GM12878 (cell line): ENCODE measurements at regions not wholly inside any gene's neighbourhood (a gene's known extent, or its start where the extent isn't known, plus 50 kb on each side); places are given as distances from the start of the nearest gene placed in this dataset.

Experiments
- ATAC-seq: fragments of 200-7000 bp; cut with Tn5 transposase; 3 replicates; pipeline ENCODE4 v1.9.1; 2020; ENCODE audit warnings: mild to moderate bottlenecking, moderate library complexity
- BruUV-seq: library from RNA; stranded (reverse); fragments of 400-500 nt; replicated peaks from 2 replicates; lab custom pipeline; 2021; lab: Mats Ljungman, UMichigan
- CTCF ChIA-PET: fragments of 300-600 bp; sonication (Branson Sonifier 250); formaldehyde crosslinking; extraction: SDS; loops from one replicate; lab custom pipeline; 2021; ENCODE audit warnings: inconsistent platforms; lab: Yijun Ruan, JAX
- POLR2A ChIA-PET: fragments of 350-600 bp; formaldehyde crosslinking; extraction: SDS; loops from one replicate; lab custom pipeline; 2021; ENCODE audit warnings: inconsistent platforms; lab: Charles Lee
- RAD21 ChIA-PET: fragments of 300-600 bp; sonication (Branson Sonifier 250); formaldehyde crosslinking; loops from one replicate; lab custom pipeline; 2023; ENCODE audit warnings: antibody characterized with exemption; ENCODE audit not compliant: unreplicated experiment; lab: Charles Lee
- SMC1A ChIA-PET: fragments of 300-600 bp; sonication (Branson Sonifier 250); formaldehyde crosslinking; loops from one replicate; lab custom pipeline; 2023; ENCODE audit not compliant: unreplicated experiment, uncharacterized antibody; lab: Charles Lee
- DNase-seq: peaks from one replicate; pipeline ENCODE4 v3.0.0-alpha.2; 2011; ENCODE audit warnings: low read depth, low spot score
- FAIRE-seq: peaks from 3 replicates; lab custom pipeline; 2011; peaks lifted over from hg19 to GRCh38; lab: Jason Lieb, UNC
- H2AFZ ChIP-seq: 2 replicates; pipeline ENCODE4 v1.6.0; 2011; ENCODE audit warnings: low read depth, low read length, control low read depth; ENCODE audit not compliant: control insufficient read depth
- H3K27ac ChIP-seq: 2 replicates; pipeline ENCODE4 v1.5.1; 2011; ENCODE audit warnings: control low read depth; ENCODE audit not compliant: control insufficient read depth, insufficient read depth
- H3K27me3 ChIP-seq, 2 experiments: replicated peaks in 1 of 2; 2 replicates each; pipeline versions ENCODE4 v1.6.0 to v1.6.1; 2011; ENCODE audit warnings: low read length in 1 of 2; ENCODE audit not compliant: control insufficient read depth in 2 of 2, insufficient read depth in 2 of 2
- H3K36me3 ChIP-seq, 2 experiments: 2 replicates each; pipeline ENCODE4 v1.5.1; 2011; ENCODE audit warnings: low read length in 1 of 2; ENCODE audit not compliant: control insufficient read depth in 2 of 2, insufficient read depth in 2 of 2
- H3K4me1 ChIP-seq: 2 replicates; pipeline ENCODE4 v1.6.1; 2011; ENCODE audit warnings: mild to moderate bottlenecking, low read length, moderate library complexity, mixed read lengths; ENCODE audit not compliant: control insufficient read depth, insufficient read depth
- H3K4me2 ChIP-seq: 2 replicates; pipeline ENCODE4 v1.6.0; 2011; ENCODE audit warnings: control low read depth; ENCODE audit not compliant: control insufficient read depth, insufficient read depth
- H3K4me3 ChIP-seq: fragments of 200-600 bp; sonication (generic); 2 replicates; pipeline ENCODE4 v1.5.1; 2016
- H3K79me2 ChIP-seq: 2 replicates; pipeline ENCODE4 v1.6.0; 2011; ENCODE audit warnings: low read length; ENCODE audit not compliant: control insufficient read depth, insufficient read depth
- H3K9ac ChIP-seq: 2 replicates; pipeline ENCODE4 v1.8.0; 2011; ENCODE audit warnings: low read length, control low read depth, mixed read lengths; ENCODE audit not compliant: control insufficient read depth, insufficient read depth
- H3K9me3 ChIP-seq: replicated peaks from 3 replicates; pipeline ENCODE4 v1.5.1; 2011; ENCODE audit warnings: mild to moderate bottlenecking, low read length; ENCODE audit not compliant: control insufficient read depth, insufficient read depth
- H4K20me1 ChIP-seq: 2 replicates; pipeline ENCODE4 v1.6.0; 2011; ENCODE audit not compliant: control insufficient read depth, insufficient read depth
- BCL3 ChIP-seq: IDR thresholded peaks from 2 replicates; pipeline ENCODE4 v1.6.1; 2011; ENCODE audit warnings: borderline replicate concordance, low read depth, mild to moderate bottlenecking, moderate library complexity, low read length; ENCODE audit not compliant: insufficient read depth, poor library complexity, severe bottlenecking
- CBFB ChIP-seq: IDR thresholded peaks from 2 replicates; pipeline ENCODE4 v1.6.1; 2016; ENCODE audit warnings: antibody characterized with exemption, low read depth
- GABPA ChIP-seq: IDR thresholded peaks from 2 replicates; pipeline ENCODE4 v1.6.1; 2014; ENCODE audit warnings: antibody characterized with exemption, low read depth, mild to moderate bottlenecking, inconsistent platforms
- RBBP5 ChIP-seq: fragments of 200-600 bp; sonication (generic); conservative IDR thresholded peaks from 2 replicates; pipeline ENCODE4 v1.6.1; 2016
- SMARCA5 ChIP-seq: fragments of 450-650 bp; IDR thresholded peaks from 2 replicates; pipeline ENCODE4 v1.6.1; 2017; ENCODE audit warnings: mild to moderate bottlenecking
- SREBF2 ChIP-seq: IDR thresholded peaks from 2 replicates; pipeline ENCODE4 v1.6.1; 2012; ENCODE audit warnings: mild to moderate bottlenecking, low read length
- USF1 ChIP-seq: IDR thresholded peaks from 2 replicates; pipeline ENCODE4 v1.6.1; 2011; ENCODE audit warnings: borderline replicate concordance, low read depth, mild to moderate bottlenecking, moderate library complexity, mixed read lengths, low read length; ENCODE audit not compliant: insufficient read depth; ENCODE audit errors: extremely low read length
- ZNF24 ChIP-seq: fragments of 450-650 bp; IDR thresholded peaks from 2 replicates; pipeline ENCODE4 v1.6.1; 2017; ENCODE audit warnings: antibody characterized with exemption, mild to moderate bottlenecking
- WGBS: methylation state at CpG from one replicate; pipeline ENCODE4 v1.1.6; 2016; ENCODE audit warnings: low lambda C conversion rate; ENCODE audit not compliant: insufficient replicate concordance, insufficient coverage; ENCODE audit errors: missing lambda C conversion rate; 5-methylcytosine and 5-hydroxymethylcytosine counted together
- in situ Hi-C: fragments of 300-500 bp; cut with MboI; formaldehyde crosslinking; loops from 9 replicates; pipeline ENCODE4 v1.14.3; 2018; ENCODE audit warnings: mixed read lengths
- intact Hi-C: fragments of 100-400 bp; cut with micrococcal nuclease; formaldehyde crosslinking; loops from one replicate; pipeline ENCODE4 v1.14.2; 2022; ENCODE audit not compliant: unreplicated experiment

- TF ChIP-seq BCL3, result no peak
- TF ChIP-seq, all 136 proteins: peak for 0
Measured at GRCh38 chr2:12347066-12347493, 369.7 kb upstream of the TRIB2 start (continued).

GRCh38 chr2:12348216-12348615 is 368.5 kb upstream of the TRIB2 start:
- no peak for TF ChIP-seq SMARCA5
- no peak for TF ChIP-seq RBBP5
- TF ChIP-seq USF1, result no peak
- no peak for TF ChIP-seq CBFB
- TF ChIP-seq SREBF2, result no peak
- TF ChIP-seq GABPA, result no peak
- no peak for TF ChIP-seq ZNF24
- no peak overlapping the region for H3K9ac ChIP-seq
- no peak overlapping the region for H3K27ac ChIP-seq
- no peaks in the 10 kb centered on the region for H3K4me1 ChIP-seq
- FAIRE-seq (no peak), ATAC-seq (no peak), DNase-seq (no peak)
- H3K79me2 ChIP-seq, result no peaks in the 10 kb centered on the region
- H2AFZ ChIP-seq, result no peak overlapping the region
- ChIA-PET RAD21 (no interaction called here), SMC1A (no interaction called here), CTCF (no interaction called here), POLR2A (no interaction called here)
- no peaks in the 10 kb centered on the region for H3K27me3 ChIP-seq
- intact Hi-C loops (no loop called here), in situ Hi-C loops (no loop called here)
- no TSS peak for BruUV-seq
- no peak overlapping the region for H3K4me3 ChIP-seq
- 36% methylated on average over 3 of the region's 3 CpGs for WGBS
- no peaks in the 10 kb centered on the region for H3K9me3 ChIP-seq
- no peak overlapping the region for H3K4me2 ChIP-seq
- H4K20me1 ChIP-seq, result no peaks in the 10 kb centered on the region
- H3K36me3 ChIP-seq, result no peaks in the 10 kb centered on the region
